GM12865 (cell line): ENCODE measurements at regions not wholly inside any gene's neighbourhood (a gene's known extent, or its start where the extent isn't known, plus 50 kb on each side); places are given as distances from the start of the nearest gene placed in this dataset.
A peak's percentile ranks its signal among the peaks of the same experiment; 100 is the strongest.

ENCODE experiments used
- DNase-seq: peaks from one replicate; pipeline ENCODE4 v3.0.0; 2010; ENCODE audit warnings: low read depth
- H3K4me3 ChIP-seq: 2 replicates; pipeline ENCODE4 v1.5.1; 2011; ENCODE audit warnings: mild to moderate bottlenecking, low read depth, low read length, control low read depth
- TF ChIP-seq, protein P1 (sequence below): IDR thresholded peaks from 2 replicates; pipeline ENCODE4 v1.5.1; 2011; ENCODE audit warnings: low read length, control low read depth, low read depth, inconsistent platforms; ENCODE audit not compliant: insufficient read depth; ENCODE audit errors: missing control alignments

DNA sequence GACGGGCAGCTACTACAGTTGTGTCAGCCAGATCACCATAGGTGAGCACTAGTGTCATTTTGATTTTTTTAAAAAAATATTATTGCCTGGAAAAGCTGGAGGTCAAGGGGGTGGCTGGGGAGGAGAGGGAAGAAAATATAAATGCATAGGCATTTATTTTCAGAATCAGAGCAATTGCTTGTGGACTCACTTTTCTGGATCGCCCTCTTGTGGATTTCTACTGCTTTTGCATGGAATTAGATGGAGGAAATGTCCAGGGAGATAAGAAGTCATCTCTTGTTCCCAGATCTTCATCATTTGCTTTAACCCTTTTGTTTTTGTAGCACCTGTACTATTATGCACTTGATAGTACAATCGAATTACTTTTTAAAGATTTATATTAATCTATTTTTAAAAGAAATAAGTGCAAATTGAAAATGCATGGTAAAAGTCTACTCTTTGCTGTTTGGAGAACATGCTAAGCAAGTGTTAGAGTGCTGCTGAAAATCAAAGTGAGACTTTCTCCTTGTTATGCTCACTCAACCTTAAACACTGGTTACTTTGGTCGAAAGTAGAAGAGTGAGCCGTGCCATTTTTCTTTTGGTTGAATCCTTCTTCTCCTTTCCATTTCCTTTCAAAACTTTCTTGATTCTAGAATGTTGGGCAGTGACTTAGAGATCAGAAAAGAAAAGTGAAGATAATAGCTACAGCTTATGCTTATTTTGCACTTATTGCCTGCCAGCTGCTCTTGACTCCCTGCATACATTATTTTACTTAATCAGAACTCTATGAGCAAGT, 60.6 kb upstream of the ANO4 start:
- TF ChIP-seq, protein P1, sequence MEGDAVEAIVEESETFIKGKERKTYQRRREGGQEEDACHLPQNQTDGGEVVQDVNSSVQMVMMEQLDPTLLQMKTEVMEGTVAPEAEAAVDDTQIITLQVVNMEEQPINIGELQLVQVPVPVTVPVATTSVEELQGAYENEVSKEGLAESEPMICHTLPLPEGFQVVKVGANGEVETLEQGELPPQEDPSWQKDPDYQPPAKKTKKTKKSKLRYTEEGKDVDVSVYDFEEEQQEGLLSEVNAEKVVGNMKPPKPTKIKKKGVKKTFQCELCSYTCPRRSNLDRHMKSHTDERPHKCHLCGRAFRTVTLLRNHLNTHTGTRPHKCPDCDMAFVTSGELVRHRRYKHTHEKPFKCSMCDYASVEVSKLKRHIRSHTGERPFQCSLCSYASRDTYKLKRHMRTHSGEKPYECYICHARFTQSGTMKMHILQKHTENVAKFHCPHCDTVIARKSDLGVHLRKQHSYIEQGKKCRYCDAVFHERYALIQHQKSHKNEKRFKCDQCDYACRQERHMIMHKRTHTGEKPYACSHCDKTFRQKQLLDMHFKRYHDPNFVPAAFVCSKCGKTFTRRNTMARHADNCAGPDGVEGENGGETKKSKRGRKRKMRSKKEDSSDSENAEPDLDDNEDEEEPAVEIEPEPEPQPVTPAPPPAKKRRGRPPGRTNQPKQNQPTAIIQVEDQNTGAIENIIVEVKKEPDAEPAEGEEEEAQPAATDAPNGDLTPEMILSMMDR = peak; percentile 36
- H3K4me3 ChIP-seq = no peak overlapping the region
- peak; percentile 53 for DNase-seq

DNA sequence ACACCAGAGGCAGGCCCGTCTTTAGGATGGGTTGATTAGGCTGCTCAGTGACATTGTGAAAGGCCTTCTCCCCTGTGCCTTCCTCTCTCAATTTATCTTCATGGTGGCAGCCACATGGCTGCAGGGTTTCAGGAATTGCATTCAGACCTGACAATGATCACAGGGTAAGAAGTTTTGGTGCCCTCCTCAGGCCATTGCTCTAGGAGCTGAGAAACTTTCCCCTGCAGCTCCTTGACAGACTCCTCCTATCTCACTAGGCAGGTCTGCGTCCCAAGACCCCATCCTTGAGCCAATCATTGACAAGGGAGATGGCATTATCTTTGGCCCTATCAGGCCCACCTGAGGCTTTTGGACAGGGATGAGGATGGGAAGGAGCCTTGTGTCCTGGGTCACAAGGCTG, 57.4 kb upstream of the ANO4 start:
- TF ChIP-seq, protein P1 = no peak
- no peak overlapping the region for H3K4me3 ChIP-seq
- DNase-seq = no peak

DNA sequence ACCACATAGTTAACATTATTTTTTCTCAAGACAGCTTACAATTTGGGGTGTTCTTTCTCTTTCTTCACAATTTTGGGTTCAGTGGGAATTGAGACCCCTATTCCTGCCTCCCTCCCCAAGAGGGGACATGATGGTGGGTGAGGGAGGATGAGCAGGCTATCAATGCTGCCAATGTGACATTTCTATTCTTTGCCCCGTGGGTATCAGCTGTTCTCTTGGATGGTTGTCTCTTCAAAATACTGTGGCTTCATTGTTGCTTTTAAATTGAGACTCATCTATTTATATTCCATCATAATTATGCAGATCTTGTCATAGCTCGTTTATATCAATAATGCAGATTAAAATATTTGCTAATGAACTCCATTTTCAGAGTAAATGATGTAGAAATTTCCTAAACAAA, 56.5 kb upstream of the ANO4 start:
- TF ChIP-seq, protein P1 = no peak
- H3K4me3 ChIP-seq = no peak overlapping the region
- no peak for DNase-seq

DNA sequence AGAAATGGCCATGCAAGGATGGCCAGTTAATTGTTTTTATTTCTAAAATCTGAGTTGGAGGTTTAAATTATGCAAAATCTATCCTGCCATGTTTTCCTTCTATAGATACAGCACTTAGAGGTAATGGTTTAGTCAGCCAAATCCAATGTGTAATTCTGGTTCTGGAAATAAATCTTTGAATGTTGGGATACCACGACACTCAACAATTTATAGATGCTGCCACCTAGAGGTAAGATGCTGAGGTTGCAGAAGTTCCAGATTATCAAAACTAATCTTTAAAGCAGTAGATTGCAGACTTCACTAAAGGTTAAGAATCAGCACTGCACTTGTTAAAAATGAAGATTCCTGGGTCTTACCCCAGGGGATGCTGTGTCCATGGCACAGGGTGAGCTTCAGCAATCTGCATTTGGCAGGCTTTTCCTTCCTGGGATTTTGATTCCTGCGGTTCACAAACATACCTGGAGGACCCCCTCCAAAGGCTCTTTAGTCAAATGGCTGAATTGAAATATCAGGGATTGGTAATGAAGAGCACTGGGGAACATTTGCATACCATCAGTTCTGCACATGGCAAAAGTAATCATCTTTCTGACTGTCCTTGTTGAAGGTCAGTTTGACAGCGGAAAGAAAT, 53.4 kb upstream of the ANO4 start:
- TF ChIP-seq, protein P1 = peak; percentile 66
- no peak overlapping the region for H3K4me3 ChIP-seq
- peak; percentile 24 for DNase-seq

DNA sequence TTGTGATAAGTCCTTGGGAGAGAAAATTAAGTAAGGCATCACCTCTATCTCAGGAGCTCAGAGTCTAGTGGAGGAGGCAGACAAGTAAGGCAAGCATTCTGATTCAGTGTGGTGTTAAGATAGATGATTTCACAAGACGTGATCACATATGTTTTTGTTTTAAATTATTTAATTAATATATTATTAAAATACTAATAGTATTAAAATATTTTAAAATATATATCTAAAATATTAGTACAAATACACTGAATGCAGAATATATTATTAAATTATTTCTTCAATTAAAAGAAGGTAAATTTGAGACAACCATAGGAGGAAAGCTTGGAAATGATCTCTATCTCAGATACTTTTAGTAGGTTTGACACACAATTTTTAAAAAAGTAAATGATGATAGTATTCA, 51.5 kb upstream of the ANO4 start:
- H3K4me3 ChIP-seq = no peak overlapping the region
- TF ChIP-seq, protein P1 = no peak
- no peak for DNase-seq
